SW480 (cell line): ENCODE measurements at regions not wholly inside any gene's neighbourhood (a gene's known extent, or its start where the extent isn't known, plus 50 kb on each side); places are given as distances from the start of the nearest gene placed in this dataset.
"Not testable (repeated sequence)": the region's sequence is repeated elsewhere in the genome, so short reads cannot be mapped to it uniquely, and the experiment has no call there.

Experiments
- DNase-seq: peaks from one replicate; pipeline ENCODE4 v3.0.0-alpha.2; 2016; ENCODE audit warnings: low spot score

DNA sequence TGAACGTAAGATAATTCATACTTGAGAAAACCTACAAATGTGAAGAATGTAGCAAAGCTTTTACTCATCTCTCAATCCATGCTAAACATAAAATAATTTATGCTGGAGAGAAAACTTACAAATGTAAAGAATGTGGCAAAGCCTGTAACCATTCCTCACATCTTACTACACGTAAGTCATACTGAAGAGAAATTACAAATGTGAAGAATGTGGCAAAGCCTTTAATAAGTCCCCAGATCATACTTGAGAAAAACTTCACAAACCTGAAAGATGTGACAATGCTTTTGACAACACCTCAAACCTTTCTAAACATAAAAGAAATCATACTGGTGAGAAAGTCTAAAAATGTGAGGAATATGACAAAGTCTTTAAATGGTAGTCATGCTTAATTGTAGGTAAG lies 89.4 kb downstream of the ZNF675 start:
- no peak for DNase-seq

- no peak for DNase-seq
Observed at GRCh38 chr19:23596872-23597271, 90.1 kb downstream of the ZNF675 start.

DNA sequence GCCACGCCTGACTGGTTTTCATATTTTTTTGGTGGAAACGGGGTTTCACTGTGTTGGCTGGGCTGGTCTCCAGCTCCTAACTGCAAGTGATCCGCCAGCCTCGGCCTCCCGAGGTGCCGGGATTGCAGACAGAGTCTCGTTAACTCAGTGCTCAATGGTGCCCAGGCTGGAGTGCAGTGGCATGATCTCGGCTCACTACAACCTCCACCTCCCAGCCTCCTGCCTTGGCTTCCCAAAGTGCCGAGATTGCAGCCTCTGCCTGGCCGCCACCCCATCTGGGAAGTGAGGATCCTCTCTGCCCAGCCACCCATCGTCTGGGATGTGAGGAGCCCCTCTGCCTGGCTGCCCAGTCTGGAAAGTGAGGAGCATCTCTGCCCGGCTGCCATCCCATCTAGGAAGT lies 92.7 kb downstream of the ZNF675 start:
- not testable (repeated sequence) for DNase-seq

- DNase-seq: no peak
Observed at GRCh38 chr19:23587546-23587945, 99.5 kb downstream of the ZNF675 start.

GRCh38 chr19:23577501-23577900 lies 109.5 kb downstream of the ZNF675 start:
- no peak for DNase-seq

GRCh38 chr19:23571175-23571574 lies 115.8 kb downstream of the ZNF675 start:
- no peak for DNase-seq

GRCh38 chr19:23568116-23568515 lies 118.9 kb downstream of the ZNF675 start:
- not testable (repeated sequence) for DNase-seq

GRCh38 chr19:23565256-23565655 lies 121.8 kb downstream of the ZNF675 start:
- no peak for DNase-seq

DNA sequence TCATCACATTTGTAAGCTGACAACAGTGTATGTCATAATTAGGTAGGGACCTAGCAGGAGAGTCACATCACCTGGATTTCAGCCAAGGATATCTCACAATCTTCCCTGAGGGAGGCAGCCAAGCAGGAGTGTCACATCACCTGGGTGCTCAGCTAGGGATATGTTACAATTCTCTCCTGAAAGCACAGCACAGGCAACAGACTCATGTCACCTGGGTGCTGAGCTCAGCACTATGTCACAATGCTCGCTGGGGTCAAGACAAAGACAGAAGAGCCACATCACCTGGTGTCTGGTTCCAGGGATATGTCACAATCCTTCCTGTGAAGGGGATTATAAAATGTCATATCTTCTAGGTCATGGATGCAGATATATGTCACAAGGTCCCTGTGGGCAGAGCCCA lies 123.7 kb downstream of the ZNF675 start:
- DNase-seq: no peak

GRCh38 chr19:23561341-23561740 lies 125.7 kb downstream of the ZNF675 start:
- no peak for DNase-seq

DNA sequence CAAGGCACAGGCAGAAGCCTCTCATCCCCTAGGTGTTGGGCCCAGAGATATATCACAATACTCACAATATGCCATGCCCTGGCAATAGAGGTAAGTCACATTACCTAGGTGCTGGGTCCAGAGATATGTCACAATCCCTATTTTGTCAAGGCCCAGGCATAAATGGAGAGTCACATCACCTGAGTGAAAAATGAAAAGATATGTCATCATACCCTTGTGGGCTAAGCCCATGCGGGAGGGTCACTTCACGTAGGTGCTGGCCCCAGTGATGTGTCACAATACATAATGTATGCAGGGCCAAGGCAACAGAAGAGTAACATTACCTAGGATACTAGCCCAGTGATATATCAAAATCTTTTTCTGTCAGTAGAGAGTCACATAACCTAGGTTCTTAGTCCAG lies 127.0 kb downstream of the ZNF675 start:
- no peak for DNase-seq

- no peak for DNase-seq
Observed at GRCh38 chr19:23558541-23558940, 128.5 kb downstream of the ZNF675 start.

DNA sequence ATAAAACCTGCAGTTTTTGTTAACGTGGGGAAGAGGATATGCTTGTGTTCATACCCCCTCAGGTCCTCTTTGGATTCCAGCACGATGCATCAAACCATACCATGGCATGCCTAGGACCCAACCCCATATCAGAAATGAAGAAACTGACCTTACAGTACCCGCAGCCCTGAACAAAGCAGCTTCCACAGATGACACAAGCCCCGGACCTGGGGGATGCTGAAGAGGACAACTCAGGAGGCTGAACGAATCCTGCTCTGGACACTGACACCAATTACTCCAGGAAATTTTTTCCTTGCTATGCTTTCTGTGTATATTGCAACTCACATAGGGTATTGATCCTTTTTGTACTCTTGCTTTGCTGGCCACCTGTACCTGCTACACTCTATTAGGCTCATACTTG lies 129.6 kb downstream of the ZNF675 start:
- DNase-seq: no peak

DNA sequence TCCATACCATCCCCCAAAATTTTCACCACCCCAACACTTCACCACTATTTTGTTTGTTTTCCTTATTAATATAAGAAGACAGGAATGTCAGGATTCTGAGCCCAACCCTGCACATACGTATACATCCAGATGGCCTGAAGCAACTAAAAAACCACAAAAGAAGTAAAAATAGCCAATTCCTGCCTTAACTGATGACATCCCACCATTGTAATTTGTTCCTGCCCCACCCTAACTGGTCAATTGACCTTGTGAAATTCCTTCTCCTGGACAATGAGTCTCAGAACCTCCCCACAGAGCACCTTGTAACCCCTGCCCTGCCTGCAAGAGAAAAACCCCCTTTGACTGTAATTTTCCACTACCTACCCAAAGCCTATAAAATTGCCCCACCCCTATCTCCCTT lies 132.5 kb downstream of the ZNF675 start:
- peak; percentile 9 for DNase-seq

GRCh38 chr19:23550102-23550501 lies 136.9 kb downstream of the ZNF675 start:
- DNase-seq: peak; percentile 16

DNA sequence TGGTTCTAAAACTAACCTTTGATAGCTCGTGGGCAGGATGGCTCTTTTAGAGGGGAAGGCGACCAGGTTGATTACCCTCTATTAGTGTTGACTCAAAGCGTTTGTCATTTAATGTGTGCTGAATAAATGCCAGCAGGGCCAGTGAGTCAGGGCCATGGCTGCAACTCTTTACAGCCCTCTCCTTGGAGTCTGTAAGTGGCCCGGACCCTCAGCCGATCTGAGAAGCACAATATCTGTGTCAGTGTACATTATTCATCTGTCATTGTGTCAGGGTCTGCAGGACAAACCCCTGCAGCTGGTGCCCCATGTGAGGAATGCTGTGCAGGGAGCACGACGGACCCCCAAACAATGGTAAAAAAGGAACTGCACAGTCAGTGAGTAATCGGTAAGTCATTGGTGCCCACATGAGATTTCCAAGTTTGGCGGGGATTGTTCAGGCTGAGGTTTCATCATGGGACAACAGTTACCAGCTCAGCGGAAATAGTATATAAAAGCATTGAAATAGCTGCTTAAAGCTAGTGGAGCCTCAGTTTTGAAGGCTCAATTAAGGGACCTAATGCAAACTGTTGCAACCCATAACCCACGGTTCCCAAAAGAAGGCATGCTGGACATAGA lies 139.1 kb downstream of the ZNF675 start:
- DNase-seq: no peak

DNA sequence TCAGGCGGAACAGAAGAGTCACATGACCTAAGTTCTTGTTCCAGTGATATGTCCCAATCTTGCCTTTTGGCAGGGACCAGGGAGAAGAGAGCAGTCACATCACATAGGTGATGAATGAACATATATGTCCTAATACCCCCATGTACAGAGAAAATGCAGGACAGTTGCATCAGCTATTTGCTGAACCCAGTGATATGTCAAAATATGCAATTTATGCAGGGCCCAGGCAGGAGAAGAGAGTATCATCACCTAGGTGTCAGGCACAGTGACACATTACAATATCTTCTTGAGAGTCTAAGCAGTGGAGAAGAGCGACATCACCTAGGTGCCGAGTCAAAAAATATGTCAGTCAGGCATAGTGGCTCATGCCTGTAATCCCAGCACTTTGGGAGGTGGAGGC lies 139.9 kb downstream of the ZNF675 start:
- DNase-seq: no peak

DNA sequence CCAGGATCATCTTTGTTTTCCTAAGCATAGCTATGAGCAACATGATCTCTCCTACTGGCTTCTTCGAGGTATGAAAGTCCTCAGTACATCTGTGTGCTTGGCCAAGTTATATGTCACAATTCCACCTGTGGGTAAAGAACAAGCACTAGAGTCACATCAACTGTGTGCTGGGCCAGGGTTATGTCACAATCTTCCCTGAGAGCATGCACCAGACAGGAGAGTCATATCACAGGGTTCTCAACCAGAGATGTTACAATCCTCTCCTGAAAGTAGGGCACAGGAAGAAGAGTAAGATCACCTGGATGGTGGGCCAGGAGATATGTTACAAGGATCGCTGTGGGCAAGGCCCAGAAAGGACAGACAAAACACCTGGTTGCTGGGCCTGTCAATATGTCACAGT lies 143.7 kb downstream of the ZNF675 start:
- no peak for DNase-seq

DNA sequence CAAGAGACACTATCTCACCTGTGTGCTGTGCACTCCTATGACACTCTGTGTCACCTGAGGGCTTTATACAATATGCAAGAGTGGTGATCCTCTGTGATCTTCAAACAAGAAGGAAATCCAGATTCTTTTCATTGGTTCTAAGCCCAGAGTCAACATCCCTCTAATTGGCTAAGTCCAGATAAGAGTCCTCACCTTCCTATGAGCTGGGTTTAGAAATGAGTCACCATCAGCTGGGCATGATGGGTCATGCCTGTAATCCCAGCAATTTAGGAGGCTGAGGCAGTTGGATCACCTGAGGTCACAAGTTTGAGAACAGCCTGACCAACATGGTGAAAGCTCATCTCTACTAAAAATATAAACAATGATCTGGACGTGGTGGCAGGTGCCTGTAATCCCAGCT lies 144.4 kb downstream of the ZNF675 start:
- DNase-seq: no peak

DNA sequence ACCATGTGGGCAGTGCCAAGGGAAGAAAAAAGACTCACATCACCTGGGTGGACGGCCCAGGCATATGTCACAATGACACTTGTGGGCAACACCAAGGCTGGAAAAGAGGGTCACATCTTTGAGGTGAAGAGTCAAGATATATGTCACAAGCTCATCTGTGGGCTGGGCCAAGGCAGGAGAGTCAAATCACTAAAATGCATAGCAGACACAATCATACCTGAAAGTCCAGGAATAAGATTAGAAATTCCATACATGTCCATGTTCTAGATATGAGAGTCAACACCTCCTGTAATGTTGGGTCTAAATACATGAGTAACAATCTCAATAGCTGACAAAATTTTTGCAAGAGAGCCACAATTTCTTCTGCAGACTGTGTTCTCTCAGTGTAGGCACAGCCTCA lies 145.0 kb downstream of the ZNF675 start:
- no peak for DNase-seq

GRCh38 chr19:23540180-23540579 lies 144.9 kb upstream of the ZNF91 start:
- DNase-seq: not testable (repeated sequence)

DNA sequence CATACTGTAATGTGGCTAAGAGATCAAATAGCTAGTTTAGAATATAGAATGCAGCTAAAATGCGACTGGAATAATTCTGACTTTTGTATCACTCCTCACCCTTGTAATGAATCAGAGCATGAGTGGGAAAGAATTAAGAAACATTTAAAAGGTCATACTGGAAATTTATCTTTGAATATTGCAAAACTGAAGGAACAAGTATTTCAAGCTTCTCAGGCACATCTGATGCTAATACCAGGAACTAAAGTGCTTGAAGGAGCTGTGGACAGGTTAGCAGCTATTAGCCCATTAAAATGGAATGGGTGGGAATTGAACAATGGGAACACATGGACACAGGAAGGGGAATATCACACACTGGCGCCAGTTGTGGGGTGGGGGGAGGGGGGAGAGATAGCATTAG lies 144.2 kb upstream of the ZNF91 start:
- DNase-seq: no peak

DNA sequence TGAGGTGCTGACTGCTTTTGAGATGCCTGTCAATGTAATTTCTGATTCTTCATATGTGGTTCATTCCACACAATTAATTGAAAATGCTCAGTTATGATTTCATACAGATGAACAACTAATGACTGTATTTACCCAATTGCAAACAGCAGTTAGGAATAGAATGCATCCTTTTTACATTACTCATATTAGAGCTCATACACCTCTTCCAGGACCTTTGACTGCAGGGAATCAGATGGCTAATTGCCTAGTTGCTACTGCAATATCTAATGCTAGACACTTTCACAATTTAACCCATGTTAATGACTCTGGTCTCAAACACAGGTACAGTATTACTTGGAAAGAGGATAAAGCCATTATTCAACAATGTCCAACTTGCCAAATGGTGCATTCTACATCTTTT lies 141.9 kb upstream of the ZNF91 start:
- not testable (repeated sequence) for DNase-seq

DNA sequence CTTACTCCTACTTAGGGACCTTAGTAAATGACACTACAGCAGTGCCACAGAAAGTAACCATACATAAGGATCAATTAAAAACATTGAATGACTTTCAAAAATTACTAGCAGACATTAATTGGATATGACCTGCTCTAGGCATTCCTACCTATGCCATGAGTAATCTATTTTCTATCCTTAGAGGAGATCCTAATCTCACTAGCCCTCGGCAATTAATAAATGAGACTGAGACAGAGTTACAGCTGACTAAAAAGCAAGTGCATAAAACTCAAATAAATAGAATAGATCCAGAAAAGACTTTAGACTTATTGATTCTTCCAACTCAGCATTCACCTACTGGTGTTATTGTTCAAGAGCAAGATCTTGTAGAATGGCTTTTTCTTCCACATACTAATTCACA lies 141.1 kb upstream of the ZNF91 start:
- DNase-seq: not testable (repeated sequence)

- not testable (repeated sequence) for DNase-seq
Observed at GRCh38 chr19:23535901-23536300, 140.6 kb upstream of the ZNF91 start.
